NT2/D1 (cell line): ENCODE measurements at regions not wholly inside any gene's neighbourhood (a gene's known extent, or its start where the extent isn't known, plus 50 kb on each side); places are given as distances from the start of the nearest gene placed in this dataset.
A peak's percentile ranks its signal among the peaks of the same experiment; 100 is the strongest.
"Not testable (repeated sequence)": the region's sequence is repeated elsewhere in the genome, so short reads cannot be mapped to it uniquely, and the experiment has no call there.

ENCODE experiments used
- DNase-seq: peaks from one replicate; pipeline ENCODE4 v3.0.0-alpha.2; 2011; ENCODE audit warnings: low read depth, low spot score
- H3K27me3 ChIP-seq: 2 replicates; pipeline ENCODE4 v1.6.0; 2011; ENCODE audit warnings: mild to moderate bottlenecking; ENCODE audit not compliant: insufficient read length, insufficient read depth
- H3K36me3 ChIP-seq: 2 replicates; pipeline ENCODE4 v1.6.1; 2011; ENCODE audit warnings: mild to moderate bottlenecking, low read length, mixed read lengths; ENCODE audit not compliant: insufficient read depth, insufficient read length
- H3K4me1 ChIP-seq: 2 replicates; pipeline ENCODE4 v1.5.1; 2011; ENCODE audit not compliant: insufficient read depth, insufficient read length
- H3K4me3 ChIP-seq: 2 replicates; pipeline ENCODE4 v1.5.1; 2011; ENCODE audit warnings: low read depth; ENCODE audit not compliant: insufficient read length
- H3K9ac ChIP-seq: 2 replicates; pipeline ENCODE4 v1.6.0; 2011; ENCODE audit warnings: low read depth; ENCODE audit not compliant: insufficient read length
- H3K9me3 ChIP-seq: 2 replicates; pipeline ENCODE4 v1.5.1; 2011; ENCODE audit warnings: mild to moderate bottlenecking, low read length; ENCODE audit not compliant: insufficient read depth
- SUZ12 ChIP-seq: IDR thresholded peaks from 2 replicates; pipeline ENCODE4 v1.6.1; 2011; ENCODE audit not compliant: insufficient read length, insufficient read depth; ENCODE audit errors: extremely low read depth
- YY1 ChIP-seq: IDR thresholded peaks from 2 replicates; pipeline ENCODE4 v1.6.1; 2011; ENCODE audit not compliant: insufficient read length, insufficient read depth
- ZNF274 ChIP-seq: IDR thresholded peaks from 2 replicates; pipeline ENCODE4 v1.6.1; 2011; ENCODE audit warnings: mild to moderate bottlenecking, low read depth, low read length

GRCh38 chr2:57693177-57693576 is 353.4 kb upstream of the VRK2 start:
- Histone ChIP-seq H3K4me3 (no peak overlapping the region), H3K4me1 (no peaks in the 10 kb centered on the region), H3K9me3 (no peaks in the 10 kb centered on the region), H3K36me3 (no peaks in the 10 kb centered on the region), H3K27me3 (no peaks in the 10 kb centered on the region), H3K9ac (no peak overlapping the region)
- DNase-seq = no peak
- TF ChIP-seq SUZ12 = no peak
- TF ChIP-seq ZNF274 = no peak
- no peak for TF ChIP-seq YY1

DNA sequence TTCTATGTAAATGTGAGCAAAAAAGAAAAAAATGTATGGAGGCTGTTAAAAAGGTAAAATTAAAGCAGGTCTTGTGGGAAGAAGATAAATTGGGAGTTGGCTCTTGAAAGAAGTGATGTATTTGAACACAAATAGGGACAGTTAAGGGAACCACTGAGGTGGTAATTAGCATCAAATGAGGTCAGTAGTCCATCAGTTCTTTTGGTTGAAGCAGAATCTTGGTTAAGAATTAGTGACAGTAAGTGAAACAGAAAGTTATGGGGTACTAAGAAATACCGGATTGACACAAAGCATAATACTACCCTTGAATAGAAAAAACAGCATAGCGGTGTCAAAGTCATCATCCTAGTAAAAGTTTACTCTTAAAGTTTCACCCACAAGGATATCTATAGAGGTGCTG is 352.6 kb upstream of the VRK2 start:
- Histone ChIP-seq H3K4me1 (no peaks in the 10 kb centered on the region), H3K9me3 (no peaks in the 10 kb centered on the region), H3K4me3 (no peak overlapping the region), H3K36me3 (no peaks in the 10 kb centered on the region), H3K27me3 (no peaks in the 10 kb centered on the region), H3K9ac (no peak overlapping the region)
- no peak for TF ChIP-seq SUZ12
- no peak for TF ChIP-seq ZNF274
- TF ChIP-seq YY1 = no peak
- DNase-seq = no peak

GRCh38 chr2:57696016-57696415 is 350.6 kb upstream of the VRK2 start:
- 0 out of 2 replicates have a peak, but pooled peaks cover 7% of the 10 kb centered on the region for H3K9me3 ChIP-seq
- H3K4me3 ChIP-seq = no peak overlapping the region
- no peaks in the 10 kb centered on the region for H3K27me3 ChIP-seq
- no peaks in the 10 kb centered on the region for H3K36me3 ChIP-seq
- no peaks in the 10 kb centered on the region for H3K4me1 ChIP-seq
- H3K9ac ChIP-seq = no peak overlapping the region
- TF ChIP-seq SUZ12 (no peak), ZNF274 (no peak), YY1 (no peak)
- peak; percentile 57 for DNase-seq

GRCh38 chr2:57698392-57698791 is 348.2 kb upstream of the VRK2 start:
- no peaks in the 10 kb centered on the region for H3K36me3 ChIP-seq
- H3K9ac ChIP-seq = no peak overlapping the region
- H3K27me3 ChIP-seq = no peaks in the 10 kb centered on the region
- TF ChIP-seq SUZ12 = no peak
- TF ChIP-seq ZNF274 = no peak
- TF ChIP-seq YY1 = no peak
- 0 out of 2 replicates have a peak, but pooled peaks cover 7% of the 10 kb centered on the region for H3K9me3 ChIP-seq
- H3K4me3 ChIP-seq = no peak overlapping the region
- DNase-seq = no peak
- no peaks in the 10 kb centered on the region for H3K4me1 ChIP-seq

GRCh38 chr2:57698935-57699449 is 347.6 kb upstream of the VRK2 start:
- no peak overlapping the region for H3K4me3 ChIP-seq
- TF ChIP-seq ZNF274 (no peak), YY1 (no peak), SUZ12 (no peak)

DNA sequence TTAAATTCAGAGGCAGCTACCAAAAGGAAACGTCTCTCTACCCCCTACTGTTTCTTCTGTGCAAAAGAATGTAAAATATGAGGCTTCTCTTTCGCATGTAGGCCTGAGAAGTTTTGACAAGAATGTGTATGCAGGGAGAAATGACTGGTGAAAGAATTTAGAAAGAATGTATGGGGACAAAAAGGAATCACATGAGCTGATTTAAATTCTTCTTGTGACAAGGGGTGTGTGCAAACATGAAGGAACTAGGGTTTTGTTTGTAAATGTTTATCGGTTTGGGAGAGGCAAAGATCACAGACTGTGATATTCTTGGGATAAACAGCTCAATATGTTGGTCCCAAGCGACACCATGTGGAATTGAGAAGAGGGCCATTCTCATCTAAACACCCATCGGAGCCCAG is 345.2 kb upstream of the VRK2 start:
- DNase-seq = peak; percentile 55
- Histone ChIP-seq H3K36me3 (no peaks in the 10 kb centered on the region), H3K4me1 (no peaks in the 10 kb centered on the region), H3K4me3 (no peak overlapping the region), H3K27me3 (no peaks in the 10 kb centered on the region), H3K9me3 (0 out of 2 replicates have a peak, but pooled peaks cover 7% of the 10 kb centered on the region), H3K9ac (no peak overlapping the region)
- no peak for TF ChIP-seq YY1
- TF ChIP-seq SUZ12 = no peak
- TF ChIP-seq ZNF274 = no peak

More at GRCh38 chr2:57698935-57699449, 347.6 kb upstream of the VRK2 start:
- Histone ChIP-seq H3K9ac (no peak overlapping the region), H3K27me3 (no peaks in the 10 kb centered on the region), H3K36me3 (no peaks in the 10 kb centered on the region), H3K9me3 (0 out of 2 replicates have a peak, but pooled peaks cover 7% of the 10 kb centered on the region), H3K4me1 (no peaks in the 10 kb centered on the region)
- DNase-seq = no peak

GRCh38 chr2:57703407-57703806 is 343.2 kb upstream of the VRK2 start:
- Histone ChIP-seq H3K36me3 (no peaks in the 10 kb centered on the region), H3K9me3 (0 out of 2 replicates have a peak, but pooled peaks cover 7% of the 10 kb centered on the region), H3K4me3 (no peak overlapping the region), H3K4me1 (no peaks in the 10 kb centered on the region), H3K9ac (no peak overlapping the region), H3K27me3 (no peaks in the 10 kb centered on the region)
- TF ChIP-seq SUZ12 (no peak), YY1 (no peak), ZNF274 (no peak)
- no peak for DNase-seq

GRCh38 chr2:57707794-57708193 is 338.8 kb upstream of the VRK2 start:
- not testable (repeated sequence) for H3K9ac ChIP-seq, DNase-seq, H3K27me3 ChIP-seq, H3K4me3 ChIP-seq, H3K4me1 ChIP-seq, H3K36me3 ChIP-seq, H3K9me3 ChIP-seq
